CD4-positive, alpha-beta T cell treated with Interleukin-1 beta for 1 hour (primary cell): ENCODE measurements at regions not wholly inside any gene's neighbourhood (a gene's known extent, or its start where the extent isn't known, plus 50 kb on each side); places are given as distances from the start of the nearest gene placed in this dataset.

Source experiments
- DNase-seq, 2 donors: peaks; one replicate each; pipeline ENCODE4 v3.0.0-alpha.2; 2020 to 2022

GRCh38 chr10:90420637-90421318 is 437.1 kb downstream of the HTR7 start:
- DNase-seq = no peak

GRCh38 chr10:90421874-90422273 is 436.0 kb downstream of the HTR7 start:
- no peak for DNase-seq

GRCh38 chr10:90424730-90425129 is 433.1 kb downstream of the HTR7 start:
- no peak for DNase-seq

- DNase-seq = no peak
These were observed 427.7 kb downstream of the HTR7 start for GRCh38 chr10:90430186-90430585.

GRCh38 chr10:90432866-90433265 is 425.0 kb downstream of the HTR7 start:
- DNase-seq = no peak

- no peak for DNase-seq
These were observed 422.5 kb downstream of the HTR7 start for GRCh38 chr10:90435296-90435695.

GRCh38 chr10:90437452-90437851 is 420.4 kb downstream of the HTR7 start:
- DNase-seq = no peak

GRCh38 chr10:90440870-90441269 is 417.0 kb downstream of the HTR7 start:
- DNase-seq = no peak

GRCh38 chr10:90443342-90443741 is 414.5 kb downstream of the HTR7 start:
- DNase-seq = no peak

- no peak for DNase-seq
These were observed 410.0 kb downstream of the HTR7 start for GRCh38 chr10:90447831-90448230.

- no peak for DNase-seq
These were observed 407.0 kb downstream of the HTR7 start for GRCh38 chr10:90450797-90451196.

- no peak for DNase-seq
These were observed 406.6 kb downstream of the HTR7 start for GRCh38 chr10:90451283-90451682.

- DNase-seq = no peak
These were observed 399.8 kb downstream of the HTR7 start for GRCh38 chr10:90458054-90458453.

GRCh38 chr10:90458571-90458970 is 399.3 kb downstream of the HTR7 start:
- DNase-seq = no peak

- no peak for DNase-seq
These were observed 396.2 kb downstream of the HTR7 start for GRCh38 chr10:90461437-90462155.

GRCh38 chr10:90462749-90463470 is 394.9 kb downstream of the HTR7 start:
- DNase-seq = no peak

- DNase-seq = no peak
These were observed 393.5 kb downstream of the HTR7 start for GRCh38 chr10:90464329-90464728.

GRCh38 chr10:90470966-90471365 is 386.9 kb downstream of the HTR7 start:
- DNase-seq = no peak

GRCh38 chr10:90480466-90480865 is 377.4 kb downstream of the HTR7 start:
- DNase-seq = no peak

- no peak for DNase-seq
These were observed 376.4 kb downstream of the HTR7 start for GRCh38 chr10:90481326-90481923.

- no peak for DNase-seq
These were observed 373.3 kb downstream of the HTR7 start for GRCh38 chr10:90484518-90484917.

- no peak for DNase-seq
These were observed 363.7 kb downstream of the HTR7 start for GRCh38 chr10:90494183-90494582.

GRCh38 chr10:90504172-90504571 is 353.7 kb downstream of the HTR7 start:
- no peak for DNase-seq

- DNase-seq = no peak
These were observed 331.1 kb downstream of the HTR7 start for GRCh38 chr10:90526721-90527120.
